ENCODE measurements at regions not wholly inside any gene's neighbourhood (a gene's known extent, or its start where the extent isn't known, plus 50 kb on each side); places are given as distances from the start of the nearest gene placed in this dataset.
A peak's percentile ranks its signal among the peaks of the same experiment; 100 is the strongest.

GRCh38 chr6:87968435-87969278 is 79.0 kb upstream of the SPACA1 start:
- no peak for DNase-seq
- intact Hi-C loops (cut with micrococcal nuclease; ENCODE audit: unreplicated experiment) = no loop called here
- ChIA-PET CTCF (no interaction called here), POLR2A (ENCODE audit: unreplicated experiment) (no interaction called here)
- Histone ChIP-seq H3K36me3 (ENCODE audit: low read depth) (no peaks in the 10 kb centered on the region), H3K27me3 (ENCODE audit: insufficient read depth, low read depth) (peaks cover 26% of the 10 kb centered on the region), H3K27ac (no peak overlapping the region), H3K4me3 (peak overlapping the region; percentile 12; the same call in 1 of the 2 replicates), H3K9me2 (ENCODE audit: insufficient read depth) (no peaks in the 10 kb centered on the region), H3K4me1 (replicated peaks; ENCODE audit: insufficient read depth) (no peaks in the 10 kb centered on the region), H3K4me2 (peak overlapping the region; percentile 68), H4K20me1 (ENCODE audit: insufficient read depth) (no peaks in the 10 kb centered on the region), H3F3A (ENCODE audit: insufficient read depth, low read depth) (no peaks in the 10 kb centered on the region), H3K9me3 (ENCODE audit: insufficient read depth, low read depth) (no peaks in the 10 kb centered on the region), H2AFZ (peak overlapping the region; percentile 59; the same call in 1 of the 2 replicates), H3K79me2 (ENCODE audit: low read depth) (no peaks in the 10 kb centered on the region)
- BruUV-seq (replicated peaks) = no TSS peak
- TF ChIP-seq EZH2 (IDR thresholded peaks at IDR 0.05; ENCODE audit: low read depth) (no peak), CTCF (conservative IDR thresholded peaks at IDR 0.05) (no peak)

GRCh38 chr6:87965806-87966205 is 81.8 kb upstream of the SPACA1 start:
- intact Hi-C loops (cut with micrococcal nuclease; ENCODE audit: unreplicated experiment) = no loop called here
- H3K4me1 ChIP-seq (replicated peaks; ENCODE audit: insufficient read depth) = no peaks in the 10 kb centered on the region
- H3K4me2 ChIP-seq = no peak overlapping the region
- H3F3A ChIP-seq (ENCODE audit: insufficient read depth, low read depth) = no peaks in the 10 kb centered on the region
- H2AFZ ChIP-seq = no peak overlapping the region
- H3K36me3 ChIP-seq (ENCODE audit: low read depth) = no peaks in the 10 kb centered on the region
- POLR2A ChIA-PET (ENCODE audit: unreplicated experiment) = no interaction called here
- H4K20me1 ChIP-seq (ENCODE audit: insufficient read depth) = no peaks in the 10 kb centered on the region
- TF ChIP-seq CTCF (conservative IDR thresholded peaks at IDR 0.05) = no peak
- no peak for TF ChIP-seq EZH2 (IDR thresholded peaks at IDR 0.05; ENCODE audit: low read depth)
- CTCF ChIA-PET = no interaction called here
- no TSS peak for BruUV-seq (replicated peaks)
- H3K27ac ChIP-seq = no peak overlapping the region
- H3K9me3 ChIP-seq (ENCODE audit: insufficient read depth, low read depth) = no peaks in the 10 kb centered on the region
- H3K9me2 ChIP-seq (ENCODE audit: insufficient read depth) = no peaks in the 10 kb centered on the region
- H3K79me2 ChIP-seq (ENCODE audit: low read depth) = no peaks in the 10 kb centered on the region
- no peak overlapping the region for H3K4me3 ChIP-seq
- no peak for DNase-seq
- peaks cover 26% of the 10 kb centered on the region for H3K27me3 ChIP-seq (ENCODE audit: insufficient read depth, low read depth)

- Histone ChIP-seq H4K20me1 (ENCODE audit: insufficient read depth) (no peaks in the 10 kb centered on the region), H3F3A (ENCODE audit: insufficient read depth, low read depth) (no peaks in the 10 kb centered on the region), H3K4me1 (replicated peaks; ENCODE audit: insufficient read depth) (no peaks in the 10 kb centered on the region), H3K27me3 (ENCODE audit: insufficient read depth, low read depth) (no peaks in the 10 kb centered on the region), H3K36me3 (ENCODE audit: low read depth) (no peaks in the 10 kb centered on the region), H3K4me2 (no peak overlapping the region), H3K27ac (no peak overlapping the region), H3K9me3 (ENCODE audit: insufficient read depth, low read depth) (no peaks in the 10 kb centered on the region), H3K9me2 (ENCODE audit: insufficient read depth) (no peaks in the 10 kb centered on the region), H2AFZ (no peak overlapping the region), H3K79me2 (ENCODE audit: low read depth) (no peaks in the 10 kb centered on the region), H3K4me3 (no peak overlapping the region)
- ChIA-PET CTCF (no interaction called here), POLR2A (ENCODE audit: unreplicated experiment) (no interaction called here)
- no peak for TF ChIP-seq CTCF (conservative IDR thresholded peaks at IDR 0.05)
- no peak for TF ChIP-seq EZH2 (IDR thresholded peaks at IDR 0.05; ENCODE audit: low read depth)
- intact Hi-C loops (cut with micrococcal nuclease; ENCODE audit: unreplicated experiment) = no loop called here
- BruUV-seq (replicated peaks) = no TSS peak
- DNase-seq = no peak
Measured at GRCh38 chr6:87959083-87959482, 88.6 kb upstream of the SPACA1 start.
